Spleen (tissue), 7 donors: ENCODE measurements at regions not wholly inside any gene's neighbourhood (a gene's known extent, or its start where the extent isn't known, plus 50 kb on each side); places are given as distances from the start of the nearest gene placed in this dataset.

ENCODE experiments used
- CTCF ChIP-seq, 11 experiments: fragments of 200-600 bp in 7 of 11; fragments of 450-650 bp in 4 of 11; sonication (generic) in 4 of 11; IDR thresholded peaks in 8 of 11; conservative IDR thresholded peaks in 3 of 11; 1 replicate in 7 of 11; 2 replicates in 4 of 11; pipeline versions ENCODE4 v1.4.0 to v1.8.0; 2016 to 2021; ENCODE audit warnings: antibody characterized with exemption in 11 of 11, inconsistent platforms in 4 of 11, mild to moderate bottlenecking in 1 of 11
- POLR2A ChIP-seq, 3 donors: fragments of 450-650 bp; IDR thresholded peaks; one replicate each; pipeline ENCODE4 v1.5.1; 2017; ENCODE audit warnings: antibody characterized with exemption in 3 of 3, mild to moderate bottlenecking in 1 of 3
- donor health status: DM: no; HTN: no; CAD: no; lungs with moderate emphysema.
- donor health status: DM: no; HTN: no; CAD: no.
- donor health status: DM: no; HTN: no; CAD: no.

GRCh38 chr15:35958975-35959374 lies 413.0 kb upstream of the DPH6 start:
- no peak for TF ChIP-seq CTCF (IDR thresholded peaks at IDR 0.05 in 8 of 11, conservative IDR thresholded peaks at IDR 0.05 in 3 of 11)
- no peak for TF ChIP-seq POLR2A (IDR thresholded peaks at IDR 0.05)
